Endothelial cell of umbilical vein (primary cell): ENCODE measurements at regions not wholly inside any gene's neighbourhood (a gene's known extent, or its start where the extent isn't known, plus 50 kb on each side); places are given as distances from the start of the nearest gene placed in this dataset.

Experiments used
- BruUV-seq: library from RNA; stranded (reverse); fragments of 400-500 nt; replicated peaks from 2 replicates; lab custom pipeline; 2021; lab: Mats Ljungman, UMichigan
- CTCF ChIA-PET: fragments of 300-600, 350-600 bp; sonication (Branson Sonifier 250); formaldehyde crosslinking; loops from one replicate; lab custom pipeline; 2021; ENCODE audit warnings: antibody characterized with exemption, inconsistent platforms; lab: Charles Lee
- POLR2A ChIA-PET: fragments of 300-600, 350-600 bp; sonication (Branson Sonifier 250); formaldehyde crosslinking; loops from one replicate; lab custom pipeline; 2021; ENCODE audit warnings: antibody characterized with exemption, inconsistent platforms; lab: Charles Lee
- DNase-seq: peaks from one replicate; pipeline ENCODE4 v3.0.0-alpha.2; 2011; ENCODE audit warnings: low read depth, low spot score
- FAIRE-seq: peaks from 2 replicates; lab custom pipeline; 2011; peaks lifted over from hg19 to GRCh38; lab: Jason Lieb, UNC
- H2AFZ ChIP-seq: 2 replicates; pipeline ENCODE4 v1.6.0; 2012; ENCODE audit warnings: low read depth, low read length, control low read depth, inconsistent platforms
- H3K27ac ChIP-seq: 2 replicates; pipeline ENCODE4 v1.5.1; 2011; ENCODE audit warnings: low read depth, mild to moderate bottlenecking, control low read depth, low read length, moderate library complexity; ENCODE audit not compliant: insufficient read depth
- H3K27me3 ChIP-seq, 2 experiments: 2 replicates each; pipeline versions ENCODE4 v1.6.0 to v1.6.1; 2011; ENCODE audit warnings: low read length in 2 of 2, mixed read lengths in 1 of 2; ENCODE audit not compliant: control insufficient read depth in 2 of 2, insufficient read depth in 2 of 2
- H3K36me3 ChIP-seq, 2 experiments: 2 replicates in 1 of 2; 3 replicates in 1 of 2; pipeline ENCODE4 v1.5.1; 2011; ENCODE audit warnings: low read length in 2 of 2, mild to moderate bottlenecking in 1 of 2, moderate library complexity in 1 of 2; ENCODE audit not compliant: control insufficient read depth in 2 of 2, insufficient read depth in 2 of 2; ENCODE audit errors: extremely low read depth in 1 of 2
- H3K4me1 ChIP-seq: 3 replicates; pipeline ENCODE4 v1.5.1; 2011; ENCODE audit warnings: mild to moderate bottlenecking, low read length; ENCODE audit not compliant: control insufficient read depth, insufficient read depth; ENCODE audit errors: extremely low read depth
- H3K4me2 ChIP-seq: 2 replicates; pipeline ENCODE4 v1.6.1; 2011; ENCODE audit warnings: low read length, control low read depth, mixed read lengths; ENCODE audit not compliant: insufficient read depth
- H3K4me3 ChIP-seq, 3 experiments: fragments of 200-600 bp in 1 of 3; sonication (generic), shearing (Covaris generic) in 1 of 3; replicated peaks in 1 of 3; 2 replicates each; pipeline ENCODE4 v1.5.1; 2011 to 2016; ENCODE audit warnings: control low read depth in 3 of 3, low read length in 3 of 3, mild to moderate bottlenecking in 2 of 3, inconsistent platforms in 1 of 3, low read depth in 1 of 3, moderate library complexity in 1 of 3; ENCODE audit not compliant: insufficient read depth in 1 of 3
- H3K79me2 ChIP-seq: 2 replicates; pipeline ENCODE4 v1.6.0; 2012; ENCODE audit warnings: low read length, inconsistent platforms; ENCODE audit not compliant: control insufficient read depth, insufficient read depth
- H3K9ac ChIP-seq: replicated peaks from 2 replicates; pipeline ENCODE3; 2011; ENCODE audit warnings: low read length, control low read depth; ENCODE audit not compliant: insufficient read depth; ENCODE audit errors: extremely low read depth
- H3K9me1 ChIP-seq: replicated peaks from 3 replicates; pipeline ENCODE4 v1.6.0; 2011; ENCODE audit warnings: mild to moderate bottlenecking, low read length; ENCODE audit not compliant: control insufficient read depth, insufficient read depth; ENCODE audit errors: extremely low read depth
- H3K9me3 ChIP-seq: replicated peaks from 2 replicates; pipeline ENCODE4 v1.5.1; 2012; ENCODE audit warnings: low read length, inconsistent platforms; ENCODE audit not compliant: control insufficient read depth, insufficient read depth
- H4K20me1 ChIP-seq: replicated peaks from 2 replicates; pipeline ENCODE3; 2011; ENCODE audit warnings: mild to moderate bottlenecking, low read length; ENCODE audit not compliant: control insufficient read depth, insufficient read depth; ENCODE audit errors: extremely low read depth
- EZH2 ChIP-seq: IDR thresholded peaks from 2 replicates; pipeline ENCODE4 v1.6.1; 2012; ENCODE audit warnings: borderline replicate concordance, low read depth, mild to moderate bottlenecking, moderate library complexity, low read length, inconsistent platforms; ENCODE audit not compliant: severe bottlenecking
- FOS ChIP-seq: IDR thresholded peaks from 2 replicates; pipeline ENCODE4 v1.6.1; 2011; ENCODE audit warnings: mild to moderate bottlenecking, low read length, moderate library complexity, borderline replicate concordance; ENCODE audit not compliant: insufficient read depth
- GATA2 ChIP-seq: IDR thresholded peaks from 2 replicates; pipeline ENCODE4 v1.7.0; 2011; ENCODE audit warnings: low read depth, mild to moderate bottlenecking, moderate library complexity, mixed read lengths, low read length; ENCODE audit not compliant: insufficient read length, insufficient read depth
- JUN ChIP-seq: IDR thresholded peaks from 2 replicates; pipeline ENCODE4 v1.6.1; 2011; ENCODE audit warnings: borderline replicate concordance, low read depth; ENCODE audit not compliant: insufficient read length, insufficient read depth
- MYC ChIP-seq: IDR thresholded peaks from one replicate; pipeline ENCODE4 v1.6.1; 2011; ENCODE audit warnings: mild to moderate bottlenecking, low read depth, low read length
- POLR2A ChIP-seq: IDR thresholded peaks from 2 replicates; pipeline ENCODE4 v1.6.1; 2012; ENCODE audit warnings: low read depth, mild to moderate bottlenecking, control low read depth, low read length
- POLR2AphosphoS5 ChIP-seq: IDR thresholded peaks from 2 replicates; pipeline ENCODE4 v1.6.1; 2012; ENCODE audit warnings: low read depth, mild to moderate bottlenecking, control low read depth, low read length, moderate library complexity; ENCODE audit not compliant: insufficient read depth
- dilution Hi-C: fragments of 300-500 bp; cut with MboI; formaldehyde crosslinking; loops from one replicate; pipeline ENCODE4 v1.15.0; 2019; ENCODE audit warnings: low sequenced_read_pairs; ENCODE audit not compliant: extremely low pct_ligation_motif_present
- intact Hi-C: fragments of 100-400 bp; cut with micrococcal nuclease; formaldehyde crosslinking; loops from one replicate; pipeline ENCODE4 v1.10.0; 2022
- TF ChIP-seq, protein P1 (sequence below), 2 donors: IDR thresholded peaks; 1 replicate in 1 of 2; 2 replicates in 1 of 2; pipeline ENCODE4 v1.5.1; 2011; ENCODE audit warnings: low read length in 2 of 2, mild to moderate bottlenecking in 2 of 2, moderate library complexity in 2 of 2, control low read depth in 1 of 2, inconsistent platforms in 1 of 2, low read depth in 1 of 2; ENCODE audit not compliant: insufficient read depth in 1 of 2; ENCODE audit errors: extremely low read depth in 1 of 2
- TF ChIP-seq, protein P2 (sequence below): IDR thresholded peaks from 2 replicates; pipeline ENCODE4 v1.6.1; 2011; ENCODE audit not compliant: insufficient read depth, insufficient read length

DNA sequence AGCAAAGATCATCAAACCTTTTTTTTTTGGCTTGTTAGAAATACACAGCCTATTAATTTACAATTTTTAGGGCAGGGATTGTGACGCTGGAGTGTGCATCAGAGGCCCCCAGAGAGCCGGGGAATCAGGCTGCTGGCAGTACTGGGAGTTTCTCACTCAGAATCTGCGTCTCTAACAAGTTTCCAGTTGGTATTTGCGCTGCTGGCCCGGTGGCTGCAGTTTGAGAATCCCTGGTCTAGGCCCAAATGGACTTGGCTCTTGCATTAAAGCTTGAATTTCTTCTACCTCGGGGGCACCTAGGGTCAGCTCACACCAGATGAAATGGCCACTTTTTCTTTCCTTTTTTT is 150.9 kb upstream of the CIBAR2 start:
- H3K4me1 ChIP-seq = no peaks in the 10 kb centered on the region
- FAIRE-seq = no peak
- no peak overlapping the region for H2AFZ ChIP-seq
- no peak overlapping the region for H3K4me2 ChIP-seq
- no TSS peak for BruUV-seq
- no peak for DNase-seq
- CTCF ChIA-PET = interaction anchor here (1.0 to 5.9 kb wide), 5 partner anchors 10 to 148 kb away, joined by 3 to 31 read pairs (median 7); no protein-coding TSS in a partner anchor
- no peaks in the 10 kb centered on the region for H3K27me3 ChIP-seq
- dilution Hi-C loops (no loop called here), intact Hi-C loops (no loop called here)
- no peak for TF ChIP-seq JUN
- TF ChIP-seq, protein P1, sequence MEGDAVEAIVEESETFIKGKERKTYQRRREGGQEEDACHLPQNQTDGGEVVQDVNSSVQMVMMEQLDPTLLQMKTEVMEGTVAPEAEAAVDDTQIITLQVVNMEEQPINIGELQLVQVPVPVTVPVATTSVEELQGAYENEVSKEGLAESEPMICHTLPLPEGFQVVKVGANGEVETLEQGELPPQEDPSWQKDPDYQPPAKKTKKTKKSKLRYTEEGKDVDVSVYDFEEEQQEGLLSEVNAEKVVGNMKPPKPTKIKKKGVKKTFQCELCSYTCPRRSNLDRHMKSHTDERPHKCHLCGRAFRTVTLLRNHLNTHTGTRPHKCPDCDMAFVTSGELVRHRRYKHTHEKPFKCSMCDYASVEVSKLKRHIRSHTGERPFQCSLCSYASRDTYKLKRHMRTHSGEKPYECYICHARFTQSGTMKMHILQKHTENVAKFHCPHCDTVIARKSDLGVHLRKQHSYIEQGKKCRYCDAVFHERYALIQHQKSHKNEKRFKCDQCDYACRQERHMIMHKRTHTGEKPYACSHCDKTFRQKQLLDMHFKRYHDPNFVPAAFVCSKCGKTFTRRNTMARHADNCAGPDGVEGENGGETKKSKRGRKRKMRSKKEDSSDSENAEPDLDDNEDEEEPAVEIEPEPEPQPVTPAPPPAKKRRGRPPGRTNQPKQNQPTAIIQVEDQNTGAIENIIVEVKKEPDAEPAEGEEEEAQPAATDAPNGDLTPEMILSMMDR (IDR thresholded peaks at IDR 0.05; ENCODE audit: extremely low read depth in 1 of 2, insufficient read depth in 1 of 2, low read depth in 1 of 2, low read length in 2 of 2) = no peak
- H3K9me1 ChIP-seq = no peaks in the 10 kb centered on the region
- POLR2A ChIA-PET = interaction anchor here (0.6 kb wide), 1 partner anchor 25 kb away, joined by 3 read pairs; no protein-coding TSS in a partner anchor
- H4K20me1 ChIP-seq = no peaks in the 10 kb centered on the region
- H3K4me3 ChIP-seq = no peak overlapping the region
- H3K9me3 ChIP-seq = no peaks in the 10 kb centered on the region
- no peak overlapping the region for H3K9ac ChIP-seq
- no peak overlapping the region for H3K27ac ChIP-seq
- H3K79me2 ChIP-seq = no peaks in the 10 kb centered on the region
- no peaks in the 10 kb centered on the region for H3K36me3 ChIP-seq

DNA sequence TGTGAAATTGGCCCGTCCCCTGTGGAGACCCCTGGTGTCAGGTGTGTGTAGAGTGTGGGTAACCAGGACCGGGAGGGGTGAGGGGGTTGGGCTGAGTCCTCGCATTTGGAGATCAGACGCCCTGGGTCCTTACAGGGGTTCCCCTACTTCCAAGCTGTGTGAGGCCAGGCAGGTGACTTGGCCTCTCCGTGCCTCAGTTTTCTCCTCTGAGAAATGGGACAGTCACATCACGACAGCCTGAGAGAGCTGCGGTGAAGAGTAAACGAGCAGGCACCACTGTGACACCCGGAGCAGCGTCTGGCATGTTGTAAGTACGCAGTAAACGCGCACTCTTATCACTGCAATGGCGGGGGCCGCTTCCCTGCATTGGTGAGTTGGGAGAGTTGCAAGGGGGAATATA is 152.5 kb upstream of the CIBAR2 start:
- Histone ChIP-seq H3K9me3 (no peaks in the 10 kb centered on the region), H3K9me1 (no peaks in the 10 kb centered on the region), H2AFZ (no peak overlapping the region), H3K36me3 (no peaks in the 10 kb centered on the region), H3K79me2 (no peaks in the 10 kb centered on the region), H4K20me1 (no peaks in the 10 kb centered on the region), H3K4me2 (no peak overlapping the region), H3K4me1 (no peaks in the 10 kb centered on the region), H3K9ac (no peak overlapping the region), H3K4me3 (no peak overlapping the region), H3K27me3 (no peaks in the 10 kb centered on the region), H3K27ac (no peak overlapping the region)
- ChIA-PET CTCF (interaction anchor here (5.9 kb wide), 1 partner anchor 12 kb away, joined by 31 read pairs; no protein-coding TSS in a partner anchor), POLR2A (no interaction called here)
- DNase-seq = no peak
- FAIRE-seq = no peak
- intact Hi-C loops (no loop called here), dilution Hi-C loops (no loop called here)
- no TSS peak for BruUV-seq
- TF ChIP-seq MYC (no peak), FOS (no peak), POLR2A (no peak), JUN (no peak), POLR2AphosphoS5 (no peak), GATA2 (no peak), EZH2 (no peak)
- TF ChIP-seq, protein P2, sequence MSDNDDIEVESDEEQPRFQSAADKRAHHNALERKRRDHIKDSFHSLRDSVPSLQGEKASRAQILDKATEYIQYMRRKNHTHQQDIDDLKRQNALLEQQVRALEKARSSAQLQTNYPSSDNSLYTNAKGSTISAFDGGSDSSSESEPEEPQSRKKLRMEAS = no peak
- TF ChIP-seq, protein P1 (IDR thresholded peaks at IDR 0.05; ENCODE audit: extremely low read depth in 1 of 2, insufficient read depth in 1 of 2, low read depth in 1 of 2, low read length in 2 of 2) = no peak
